NCI-H524 treated with DMSO at 0.1 percent for 48 hours (cell line): ENCODE measurements at regions not wholly inside any gene's neighbourhood (a gene's known extent, or its start where the extent isn't known, plus 50 kb on each side); places are given as distances from the start of the nearest gene placed in this dataset.
A peak's percentile ranks its signal among the peaks of the same experiment; 100 is the strongest.
"Not testable (repeated sequence)": the region's sequence is repeated elsewhere in the genome, so short reads cannot be mapped to it uniquely, and the experiment has no call there.

Source experiments
- DNase-seq: peaks from one replicate; lab custom pipeline; 2025; lab: John Stamatoyannopoulos, UW

GRCh38 chr5:152107220-152107619 lies 182.6 kb upstream of the GLRA1 start:
- no peak for DNase-seq

- DNase-seq = no peak
These were observed 181.9 kb upstream of the GLRA1 start for GRCh38 chr5:152106571-152106970.

DNA sequence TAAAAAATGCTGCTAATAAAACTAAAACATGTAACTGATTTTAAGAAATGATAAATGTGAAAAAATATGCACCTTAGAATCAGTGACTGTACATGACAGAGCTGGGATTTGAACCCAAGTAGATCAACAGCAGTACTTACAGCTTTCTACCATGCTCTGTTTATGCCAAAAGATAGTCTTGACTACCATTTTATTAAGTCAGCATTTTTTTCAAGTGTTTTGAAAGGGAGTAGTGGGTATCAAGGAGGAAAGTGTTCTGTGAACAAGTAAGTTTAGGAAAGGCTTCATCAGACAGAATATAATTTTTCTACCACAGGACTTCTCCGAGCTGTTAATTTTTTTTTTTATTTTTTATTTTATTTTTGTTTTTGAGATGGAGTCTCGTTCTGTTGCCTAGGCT lies 180.4 kb upstream of the GLRA1 start:
- DNase-seq = no peak

DNA sequence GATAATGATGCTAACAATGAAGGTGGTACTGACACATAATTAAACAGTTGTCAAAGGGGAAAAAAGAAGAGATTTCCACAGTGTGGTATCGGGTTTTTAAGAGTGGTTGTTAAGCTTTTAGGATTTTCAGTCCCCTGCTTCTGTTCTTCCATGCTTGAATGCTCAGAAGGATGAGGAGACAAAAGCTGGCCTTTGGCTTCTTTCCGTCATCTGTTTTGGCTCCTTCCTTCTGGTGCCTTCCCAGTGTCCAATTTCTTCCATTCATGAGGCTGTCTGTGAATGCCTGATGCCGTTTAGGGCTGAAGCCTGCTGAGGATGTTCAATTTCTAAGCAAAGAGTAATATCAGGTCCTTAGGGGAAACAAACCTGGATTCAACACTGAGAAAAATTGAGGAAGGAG lies 179.6 kb upstream of the GLRA1 start:
- no peak for DNase-seq

GRCh38 chr5:152102908-152103307 lies 178.3 kb upstream of the GLRA1 start:
- not testable (repeated sequence) for DNase-seq

DNA sequence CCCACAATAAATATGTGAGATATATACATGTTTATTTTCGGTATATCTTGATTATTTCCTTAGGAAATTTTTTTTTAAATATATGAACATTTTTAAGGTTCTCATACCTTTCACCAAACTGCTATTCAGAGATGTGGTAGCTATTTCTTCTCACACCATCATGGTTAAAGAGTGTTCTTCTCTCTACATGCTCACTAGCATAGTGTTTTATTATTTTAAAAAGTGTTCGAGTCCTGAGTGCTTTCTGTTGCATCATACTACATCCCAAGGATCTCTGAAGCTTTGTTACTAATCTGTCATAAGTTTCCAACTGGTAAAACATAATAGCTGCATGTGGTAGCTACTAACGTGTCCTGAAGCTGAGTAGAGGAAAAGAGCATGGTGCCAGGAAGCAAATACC lies 177.4 kb upstream of the GLRA1 start:
- no peak for DNase-seq

DNA sequence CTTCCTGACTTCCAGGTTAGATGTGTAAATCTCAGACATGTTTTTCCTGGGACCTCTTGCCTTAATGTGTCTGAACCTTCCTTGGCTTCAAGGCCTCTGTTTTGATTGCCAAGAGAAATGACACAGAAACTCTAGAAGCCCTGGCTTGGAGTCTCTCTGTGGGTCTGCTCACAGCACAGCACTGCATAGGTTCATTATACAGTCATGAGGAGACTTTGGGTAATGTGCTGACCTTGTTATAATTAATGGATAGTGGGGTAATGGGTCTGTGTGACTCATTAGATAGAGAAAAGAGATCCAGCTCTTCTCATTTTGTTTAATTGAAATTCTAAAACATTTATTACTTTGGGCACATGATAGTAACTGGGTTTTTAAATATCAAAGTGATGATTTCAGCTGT lies 175.8 kb upstream of the GLRA1 start:
- DNase-seq = no peak

DNA sequence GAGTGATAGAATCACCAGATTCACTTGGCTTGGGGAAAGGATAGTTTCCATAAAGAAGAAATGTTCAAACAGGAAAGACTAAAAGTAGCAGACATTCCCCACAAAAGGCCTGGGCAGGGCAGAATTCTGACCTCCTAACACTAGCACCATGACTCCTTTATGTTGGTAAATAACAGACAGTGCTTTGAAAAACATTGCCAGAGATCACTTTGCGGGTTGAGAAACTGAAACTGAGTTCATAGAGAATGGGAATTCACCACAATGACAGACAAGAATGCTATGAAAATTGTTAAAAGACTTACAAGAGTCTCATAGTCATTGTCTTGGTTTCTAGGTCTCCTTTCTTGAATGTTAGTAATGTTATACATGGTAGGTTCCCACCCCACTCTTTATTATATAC lies 172.5 kb upstream of the GLRA1 start:
- no peak for DNase-seq

- DNase-seq = no peak
These were observed 170.1 kb upstream of the GLRA1 start for GRCh38 chr5:152094716-152095115.

DNA sequence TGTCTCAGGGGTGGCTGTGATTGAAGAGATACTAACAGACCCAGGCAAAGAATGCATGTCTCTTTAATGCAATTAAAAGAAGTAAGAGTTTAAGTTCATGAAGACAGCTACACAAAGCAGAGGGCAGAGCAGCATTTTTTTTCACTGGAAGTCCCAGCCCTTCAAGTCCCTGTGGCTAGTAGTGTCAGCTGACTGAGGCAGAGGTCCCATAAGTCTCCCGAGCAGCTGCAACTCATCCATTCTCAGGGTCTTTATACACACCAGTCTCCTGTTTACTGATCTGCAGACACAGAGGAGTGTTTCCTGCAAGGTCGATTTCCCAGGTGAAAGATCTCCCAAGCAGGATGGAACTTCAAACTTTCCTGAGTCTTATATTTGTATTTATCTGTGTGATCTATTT lies 169.4 kb upstream of the GLRA1 start:
- DNase-seq = no peak

DNA sequence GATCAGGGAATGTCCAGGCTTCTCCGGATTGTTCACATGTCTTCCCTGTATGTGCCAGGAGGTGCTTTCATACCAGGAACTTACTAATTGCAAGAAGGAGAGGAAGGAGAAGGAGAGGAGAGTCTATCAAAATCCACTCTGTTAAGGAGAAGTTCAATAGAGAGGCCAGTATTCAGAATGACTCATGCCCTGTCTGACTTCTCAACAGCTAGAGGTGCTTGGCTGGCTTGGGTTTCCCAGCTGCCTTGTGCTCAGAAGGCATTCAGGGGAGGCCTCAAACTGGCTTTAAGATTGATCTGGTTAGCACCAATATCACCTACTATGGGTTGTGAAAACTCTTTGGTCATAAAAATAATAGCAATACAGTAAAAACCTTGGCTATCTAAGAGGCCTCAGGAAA lies 167.9 kb upstream of the GLRA1 start:
- no peak for DNase-seq

GRCh38 chr5:152089644-152090043 lies 165.0 kb upstream of the GLRA1 start:
- no peak for DNase-seq

- DNase-seq = no peak
These were observed 162.0 kb upstream of the GLRA1 start for GRCh38 chr5:152086668-152087067.

DNA sequence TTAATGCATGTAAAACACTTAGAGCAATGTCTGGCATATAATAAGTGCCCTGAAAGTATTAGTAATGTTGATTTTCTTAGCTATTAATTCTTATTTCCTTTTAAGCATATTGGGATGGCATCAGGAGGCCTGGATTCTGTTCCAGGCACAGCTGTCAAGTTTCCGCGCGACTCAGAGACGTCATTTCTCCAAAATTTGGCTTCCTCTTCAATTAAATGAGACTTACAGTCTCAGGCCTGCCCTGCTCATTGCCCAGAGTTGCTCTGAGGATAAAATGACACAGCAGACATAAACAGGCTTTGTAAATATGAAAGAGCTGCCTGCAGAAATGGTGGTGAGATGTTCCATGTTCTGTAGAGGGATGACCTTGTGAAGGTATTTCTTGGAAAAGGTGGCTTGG lies 159.8 kb upstream of the GLRA1 start:
- DNase-seq = no peak

DNA sequence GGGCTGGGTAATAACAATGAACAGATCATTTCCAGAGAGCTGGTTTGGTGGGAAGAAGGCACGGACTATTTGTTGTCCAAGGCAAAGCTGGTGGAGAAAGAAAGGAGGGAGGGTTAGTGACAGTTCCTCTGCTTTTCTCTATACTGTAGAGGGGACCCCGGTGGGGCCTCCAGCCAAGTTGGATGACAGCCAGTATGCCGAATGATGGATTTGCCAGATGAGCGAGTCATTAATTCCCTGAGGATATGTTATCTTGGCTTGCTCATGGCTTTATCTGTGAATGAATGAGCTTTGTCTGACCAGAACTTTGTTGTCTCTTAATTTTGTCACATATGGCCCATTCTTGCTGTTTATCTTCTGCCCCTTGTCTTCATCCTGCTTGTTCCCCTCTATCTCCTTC lies 158.6 kb upstream of the GLRA1 start:
- no peak for DNase-seq

DNA sequence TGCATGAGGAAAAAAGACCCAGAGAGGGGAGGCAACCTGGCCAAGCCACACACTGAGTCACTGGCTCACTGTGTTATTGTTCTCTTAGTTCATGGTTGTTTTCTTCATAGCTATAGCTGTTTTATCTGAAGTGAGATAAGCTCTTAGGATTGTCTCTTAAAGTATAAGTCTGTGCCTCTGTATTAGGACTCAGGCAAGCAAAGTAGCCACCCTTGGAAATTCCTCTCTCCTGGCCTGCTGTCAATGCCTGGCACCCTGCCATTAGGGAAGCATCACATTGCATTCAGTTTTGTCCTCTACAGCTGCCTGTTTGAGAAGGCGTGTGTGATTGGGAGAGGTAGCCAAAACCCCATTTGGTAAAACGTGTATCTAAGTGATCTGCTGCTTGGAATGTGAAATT lies 147.4 kb upstream of the GLRA1 start:
- peak; percentile 17 for DNase-seq

GRCh38 chr5:152070591-152070990 lies 145.9 kb upstream of the GLRA1 start:
- no peak for DNase-seq

- DNase-seq = no peak
These were observed 142.1 kb upstream of the GLRA1 start for GRCh38 chr5:152066784-152067183.

DNA sequence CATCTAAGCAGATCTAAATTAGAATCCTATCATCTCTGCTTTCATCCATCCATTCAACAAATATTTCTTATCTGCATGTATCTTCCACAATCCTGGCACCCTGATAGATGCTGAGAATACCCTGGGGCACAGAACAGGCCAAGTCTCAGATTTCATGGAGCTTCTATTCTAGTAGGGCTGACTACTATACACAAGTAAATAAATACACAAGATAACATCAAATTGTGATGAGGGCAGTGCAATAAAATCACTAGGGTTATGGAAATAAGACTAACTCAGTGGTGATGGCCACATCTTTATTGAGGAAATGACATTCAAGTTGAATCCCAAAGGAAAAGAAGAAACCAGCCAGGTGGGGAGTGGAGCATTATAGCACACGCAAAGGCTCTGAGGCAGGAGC lies 138.4 kb upstream of the GLRA1 start:
- no peak for DNase-seq

DNA sequence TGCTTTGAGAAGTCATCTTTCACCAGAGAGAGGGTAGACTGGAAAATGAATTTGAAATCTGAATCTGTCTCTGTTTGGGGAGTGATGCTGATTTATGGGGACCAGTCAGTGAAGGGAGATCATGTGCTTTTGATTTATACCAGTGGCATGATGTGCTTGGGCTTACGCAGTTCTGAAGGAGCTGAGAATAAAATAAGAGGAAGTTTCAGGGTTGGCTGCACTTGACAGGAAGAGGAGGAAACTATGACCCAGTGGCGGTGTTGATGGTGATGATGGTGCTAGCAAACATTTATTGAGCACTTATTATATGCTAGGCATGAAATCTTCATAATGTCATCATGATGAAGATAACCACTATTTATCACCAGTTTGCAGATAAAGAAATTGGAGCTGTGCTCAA lies 136.4 kb upstream of the GLRA1 start:
- no peak for DNase-seq

DNA sequence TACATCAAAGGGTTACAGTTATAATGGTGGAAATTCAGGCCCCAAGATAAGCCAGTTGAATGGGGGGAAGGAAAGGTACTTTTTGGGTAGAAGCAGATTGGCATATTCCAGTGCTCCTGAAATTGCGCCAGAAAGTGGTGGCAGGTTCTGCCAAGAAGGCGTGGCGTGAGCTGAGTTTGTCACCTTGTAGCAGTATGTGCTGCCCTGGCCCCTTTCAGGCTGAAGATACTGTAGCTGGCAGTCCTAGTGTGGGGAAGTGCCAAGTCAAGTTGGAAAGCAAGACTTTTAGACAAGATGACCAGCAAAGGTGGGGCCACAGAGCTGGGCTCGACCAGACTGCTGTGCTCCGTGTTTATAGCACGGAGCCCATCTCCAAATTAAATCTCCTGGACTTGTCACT lies 133.6 kb upstream of the GLRA1 start:
- no peak for DNase-seq

DNA sequence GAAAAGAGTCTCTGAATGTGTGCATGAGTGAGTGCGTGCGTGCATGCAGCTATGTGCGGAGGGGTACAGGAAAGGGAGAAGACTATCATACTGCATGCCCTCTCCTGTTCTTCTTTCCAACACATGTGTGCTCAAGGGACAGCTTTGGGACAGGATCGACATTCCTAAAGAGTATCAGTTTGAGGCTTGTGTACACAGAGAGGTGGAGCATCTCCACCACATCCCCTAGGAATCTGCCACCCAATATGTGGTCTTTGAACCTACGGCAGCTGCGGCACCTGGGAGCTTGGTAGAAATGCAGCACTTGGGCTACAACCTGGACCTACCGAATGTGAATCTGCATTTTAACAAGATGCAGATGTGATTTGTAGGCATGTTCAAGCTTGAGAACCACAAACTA lies 132.3 kb upstream of the GLRA1 start:
- no peak for DNase-seq

DNA sequence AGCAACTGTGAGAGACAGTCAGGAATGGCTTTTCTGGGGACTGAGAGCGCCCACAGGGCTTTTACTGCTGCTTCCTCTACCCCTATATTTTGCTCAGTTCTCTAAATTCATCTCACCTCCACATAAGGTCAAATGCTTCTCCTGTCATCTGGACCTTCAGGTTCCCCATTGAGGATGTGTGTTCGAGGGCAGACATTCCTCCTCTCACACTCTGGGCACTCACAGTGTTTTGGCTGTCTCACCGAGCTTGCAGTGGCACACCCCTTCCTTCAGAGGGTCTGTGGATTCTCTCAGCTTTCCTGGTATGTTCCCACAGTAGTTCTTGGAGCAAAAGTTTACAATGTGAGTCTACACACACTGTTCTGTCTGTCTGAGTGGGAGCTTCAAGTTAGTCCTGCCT lies 127.8 kb upstream of the GLRA1 start:
- DNase-seq = no peak

GRCh38 chr5:152051499-152052454 lies 127.1 kb upstream of the GLRA1 start:
- DNase-seq = no peak
